GM12873 (cell line): ENCODE measurements at regions not wholly inside any gene's neighbourhood (a gene's known extent, or its start where the extent isn't known, plus 50 kb on each side); places are given as distances from the start of the nearest gene placed in this dataset.

Experiments used
- TF ChIP-seq, protein P1 (sequence below): IDR thresholded peaks from 2 replicates; pipeline ENCODE4 v1.5.1; 2012; ENCODE audit warnings: low read depth, mild to moderate bottlenecking, moderate library complexity, low read length, control low read depth; ENCODE audit not compliant: insufficient read depth; ENCODE audit errors: missing control alignments

DNA sequence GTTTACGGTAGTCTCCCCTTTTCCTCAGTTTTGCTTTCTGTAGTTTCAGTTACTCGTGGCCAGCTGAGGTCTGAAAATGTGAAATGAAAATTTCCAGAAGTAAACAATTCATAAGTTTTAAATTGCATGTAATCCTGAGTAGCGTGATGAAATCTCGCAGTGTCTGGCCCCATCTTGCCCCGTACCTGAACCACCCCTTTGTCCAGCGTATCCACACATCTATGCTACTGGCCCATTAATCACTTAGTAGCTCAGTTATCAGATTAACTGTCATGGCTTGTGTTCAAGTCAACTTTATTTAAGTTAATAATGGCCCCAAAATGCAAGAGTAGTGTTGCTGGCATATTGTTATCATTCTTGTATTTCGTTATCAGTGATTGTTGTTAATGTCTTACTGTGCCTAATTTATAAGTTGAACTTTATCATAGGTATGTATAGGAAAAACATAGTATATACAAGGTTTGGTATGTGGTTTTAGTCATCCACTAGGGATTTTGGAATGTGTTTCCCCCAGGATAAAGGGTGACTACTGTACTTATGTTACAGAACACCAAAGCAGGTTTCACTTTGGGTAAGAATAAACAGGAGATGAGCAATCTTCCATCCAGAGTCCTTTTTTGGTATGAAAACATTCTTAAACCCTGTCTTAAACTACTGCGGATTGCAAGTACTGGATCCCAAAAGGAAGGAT is 118.4 kb upstream of the KCNN2 start:
- TF ChIP-seq, protein P1, sequence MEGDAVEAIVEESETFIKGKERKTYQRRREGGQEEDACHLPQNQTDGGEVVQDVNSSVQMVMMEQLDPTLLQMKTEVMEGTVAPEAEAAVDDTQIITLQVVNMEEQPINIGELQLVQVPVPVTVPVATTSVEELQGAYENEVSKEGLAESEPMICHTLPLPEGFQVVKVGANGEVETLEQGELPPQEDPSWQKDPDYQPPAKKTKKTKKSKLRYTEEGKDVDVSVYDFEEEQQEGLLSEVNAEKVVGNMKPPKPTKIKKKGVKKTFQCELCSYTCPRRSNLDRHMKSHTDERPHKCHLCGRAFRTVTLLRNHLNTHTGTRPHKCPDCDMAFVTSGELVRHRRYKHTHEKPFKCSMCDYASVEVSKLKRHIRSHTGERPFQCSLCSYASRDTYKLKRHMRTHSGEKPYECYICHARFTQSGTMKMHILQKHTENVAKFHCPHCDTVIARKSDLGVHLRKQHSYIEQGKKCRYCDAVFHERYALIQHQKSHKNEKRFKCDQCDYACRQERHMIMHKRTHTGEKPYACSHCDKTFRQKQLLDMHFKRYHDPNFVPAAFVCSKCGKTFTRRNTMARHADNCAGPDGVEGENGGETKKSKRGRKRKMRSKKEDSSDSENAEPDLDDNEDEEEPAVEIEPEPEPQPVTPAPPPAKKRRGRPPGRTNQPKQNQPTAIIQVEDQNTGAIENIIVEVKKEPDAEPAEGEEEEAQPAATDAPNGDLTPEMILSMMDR: no peak

DNA sequence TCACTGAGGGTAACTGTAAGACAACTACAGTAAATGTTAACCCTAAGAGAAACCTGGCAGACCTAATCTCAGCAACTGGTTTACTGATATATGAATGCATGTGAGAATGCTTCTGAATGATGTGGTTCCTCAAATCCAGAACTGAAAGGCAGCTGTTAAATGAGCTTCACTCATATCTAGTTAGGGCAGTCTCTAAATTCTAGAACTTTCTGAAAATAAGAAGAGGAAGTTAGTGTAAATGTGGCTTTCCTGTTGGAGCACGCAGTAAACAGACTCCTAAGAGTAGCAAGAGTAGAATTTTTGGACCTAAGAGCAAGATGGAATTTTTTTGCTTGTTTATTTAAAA is 117.9 kb upstream of the KCNN2 start:
- TF ChIP-seq, protein P1: no peak

DNA sequence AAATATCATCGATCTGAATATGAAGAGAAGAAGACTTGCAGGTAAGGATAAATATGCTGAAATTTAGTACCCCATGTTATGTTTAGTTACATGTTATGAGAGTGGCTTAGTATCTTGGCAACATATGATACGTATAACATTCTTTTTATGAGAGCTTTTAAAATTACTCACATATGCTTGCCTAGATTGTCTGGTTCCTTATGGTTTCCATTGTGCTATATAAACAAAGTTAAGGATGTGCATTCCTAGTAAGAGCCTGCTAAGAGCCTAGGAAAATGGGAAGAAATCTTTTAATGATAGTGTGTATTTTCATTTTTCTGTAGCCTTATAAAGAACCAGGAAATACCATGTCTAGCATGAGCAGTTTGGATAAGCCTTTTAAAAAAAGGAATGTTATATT is 112.0 kb upstream of the KCNN2 start:
- TF ChIP-seq, protein P1: no peak

DNA sequence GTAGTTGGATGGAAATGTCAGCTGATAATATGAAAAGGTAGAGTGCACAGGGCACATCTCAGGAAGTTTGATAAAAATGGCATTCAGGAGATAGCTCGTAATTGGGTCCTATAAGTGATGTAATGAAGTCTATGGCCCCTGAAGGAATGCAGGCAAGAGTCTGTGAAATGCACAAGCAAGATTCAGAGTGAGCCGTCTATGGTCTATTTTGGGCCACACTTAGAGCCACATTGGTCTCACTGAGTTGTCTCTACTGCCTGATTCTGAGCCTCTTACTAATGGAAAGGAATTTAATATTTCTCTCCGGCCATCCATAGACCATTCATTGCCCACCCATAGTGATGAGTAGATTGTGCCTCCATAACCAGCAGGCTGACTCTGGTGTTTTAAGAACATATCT is 111.3 kb upstream of the KCNN2 start:
- TF ChIP-seq, protein P1: no peak

DNA sequence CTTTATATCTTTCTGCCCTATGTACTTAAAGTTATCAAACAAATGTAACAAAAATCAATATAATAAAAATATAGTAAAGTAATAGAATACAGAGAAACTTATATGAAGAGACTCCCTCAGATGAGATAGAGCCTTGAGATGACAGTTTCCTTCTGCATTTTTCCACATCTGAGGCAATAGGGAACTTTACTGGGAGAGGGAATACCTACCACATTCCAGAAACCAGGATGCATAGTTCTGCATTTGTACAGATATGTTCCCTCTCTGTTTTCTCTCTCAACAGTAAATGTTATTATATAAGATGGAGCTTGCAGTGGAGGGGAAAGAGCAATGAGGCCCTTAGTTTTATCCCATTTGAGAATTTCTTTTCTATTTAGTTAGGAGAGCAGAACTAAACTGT is 109.6 kb upstream of the KCNN2 start:
- TF ChIP-seq, protein P1: no peak

DNA sequence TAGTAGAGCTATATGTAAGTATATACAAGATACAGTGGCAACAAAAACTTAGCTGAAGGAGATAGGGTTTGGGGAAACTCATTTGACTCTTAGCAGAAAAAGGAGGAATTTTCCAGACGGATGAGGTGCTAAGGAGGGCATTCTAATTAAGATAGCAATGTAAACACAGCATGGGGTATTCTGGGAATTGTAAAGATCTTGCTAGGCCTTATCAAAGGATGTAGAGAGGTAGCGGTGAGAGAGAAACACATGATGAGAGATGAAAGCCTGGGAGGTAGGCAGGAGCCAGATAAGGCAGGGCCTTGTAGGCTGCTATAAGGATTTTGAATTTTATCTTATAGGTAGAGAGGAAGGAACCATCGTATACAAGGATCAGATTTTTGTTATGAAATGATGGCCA is 106.6 kb upstream of the KCNN2 start:
- TF ChIP-seq, protein P1: no peak

DNA sequence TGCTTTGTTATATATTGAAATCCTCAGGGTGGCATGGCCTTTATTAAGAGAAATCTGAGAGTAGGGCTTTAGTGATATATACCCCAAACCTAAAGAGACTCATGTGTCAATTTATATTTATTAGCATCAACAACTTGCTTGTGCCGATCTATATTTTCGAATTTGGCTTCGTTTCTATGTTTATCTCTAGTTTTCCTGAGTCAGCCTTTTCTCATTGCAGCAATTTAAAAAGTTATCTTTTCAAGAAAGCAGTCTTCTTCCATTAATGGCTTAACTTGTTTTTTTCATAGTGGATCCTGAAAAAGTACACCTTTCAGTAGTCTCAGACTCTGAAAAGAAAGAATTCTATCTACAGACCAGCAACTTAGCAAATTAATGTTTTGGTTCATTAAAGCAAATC is 99.9 kb upstream of the KCNN2 start:
- TF ChIP-seq, protein P1: no peak
